HepG2 (cell line): ENCODE measurements at regions not wholly inside any gene's neighbourhood (a gene's known extent, or its start where the extent isn't known, plus 50 kb on each side); places are given as distances from the start of the nearest gene placed in this dataset.

Experiments
- ATAC-seq: fragments of 200-7000 bp; cut with Tn5 transposase; 3 replicates; pipeline ENCODE4 v1.9.1; 2020; ENCODE audit warnings: mild to moderate bottlenecking, moderate library complexity
- BruUV-seq: library from RNA; stranded (reverse); fragments of 400-500 nt; replicated peaks from 2 replicates; lab custom pipeline; 2021; lab: Mats Ljungman, UMichigan
- CTCF ChIA-PET: fragments of 300-600 bp; formaldehyde crosslinking; extraction: SDS; loops from one replicate; lab custom pipeline; 2021; ENCODE audit warnings: low total read pairs, inconsistent platforms, low intra/inter-chr PET ratio; lab: Yijun Ruan, JAX
- POLR2A ChIA-PET: fragments of 350-600 bp; sonication (Branson Sonifier 250); formaldehyde crosslinking; loops from one replicate; lab custom pipeline; 2020; ENCODE audit warnings: antibody characterized with exemption, inconsistent platforms; lab: Yijun Ruan, JAX
- DNase-seq: peaks from one replicate; pipeline ENCODE4 v3.0.0-alpha.2; 2015; ENCODE audit warnings: low spot score
- FAIRE-seq: peaks from 3 replicates; lab custom pipeline; 2011; peaks lifted over from hg19 to GRCh38; lab: Jason Lieb, UNC
- H2AFZ ChIP-seq: one replicate; pipeline ENCODE4 v1.6.1; 2011; ENCODE audit warnings: low read length, inconsistent platforms
- H3K27ac ChIP-seq: fragments of 300-600 bp; 3 replicates; pipeline ENCODE4 v1.8.0; 2011; ENCODE audit warnings: mixed run types, mild to moderate bottlenecking, mixed read lengths, low read length, inconsistent platforms; ENCODE audit not compliant: insufficient read depth; ENCODE audit errors: extremely low read length
- H3K27me3 ChIP-seq, 2 experiments: fragments of 200-600 bp in 1 of 2; 2 replicates in 1 of 2; 3 replicates in 1 of 2; pipeline versions ENCODE4 v1.6.0 to v1.8.0; 2011; ENCODE audit warnings: low read length in 2 of 2, mild to moderate bottlenecking in 2 of 2, moderate library complexity in 2 of 2, inconsistent platforms in 1 of 2; ENCODE audit not compliant: insufficient read depth in 2 of 2, control insufficient read depth in 1 of 2
- H3K36me3 ChIP-seq, 2 experiments: fragments of 200-600 bp in 1 of 2; replicated peaks in 1 of 2; 2 replicates in 1 of 2; 3 replicates in 1 of 2; pipeline versions ENCODE4 v1.5.1 to v1.8.0; 2011; ENCODE audit warnings: low read length in 2 of 2, inconsistent platforms in 1 of 2; ENCODE audit not compliant: insufficient read depth in 2 of 2, control insufficient read depth in 1 of 2
- H3K4me1 ChIP-seq: 2 replicates; pipeline ENCODE4 v1.5.1; 2012; ENCODE audit warnings: low read length, inconsistent platforms; ENCODE audit not compliant: insufficient read depth
- H3K4me2 ChIP-seq: 2 replicates; pipeline ENCODE4 v1.6.0; 2011; ENCODE audit warnings: low read depth, low read length, inconsistent platforms
- H3K4me3 ChIP-seq, 3 experiments: fragments of 200-600 bp in 1 of 3; sonication (generic), shearing (Covaris generic) in 1 of 3; replicated peaks in 1 of 3; 2 replicates each; pipeline ENCODE4 v1.5.1; 2011 to 2016; ENCODE audit warnings: low read length in 3 of 3, inconsistent platforms in 2 of 3, low read depth in 2 of 3, mild to moderate bottlenecking in 2 of 3, control low read depth in 1 of 3, mixed read lengths in 1 of 3; ENCODE audit not compliant: insufficient read depth in 1 of 3
- H3K79me2 ChIP-seq: one replicate; pipeline ENCODE4 v1.6.1; 2011; ENCODE audit warnings: low read length, inconsistent platforms; ENCODE audit not compliant: insufficient read depth
- H3K9ac ChIP-seq: 2 replicates; pipeline ENCODE4 v1.6.0; 2011; ENCODE audit warnings: mild to moderate bottlenecking, low read depth, low read length, inconsistent platforms; ENCODE audit not compliant: insufficient read depth
- H3K9me3 ChIP-seq: 2 replicates; pipeline ENCODE4 v1.5.1; 2012; ENCODE audit warnings: mild to moderate bottlenecking, low read length
- H4K20me1 ChIP-seq: 2 replicates; pipeline ENCODE4 v1.6.0; 2011; ENCODE audit warnings: inconsistent platforms, mild to moderate bottlenecking, low read length, moderate library complexity; ENCODE audit not compliant: insufficient read depth
- CC2D1A ChIP-seq: sonication (generic); formaldehyde crosslinking; IDR thresholded peaks from 2 replicates; pipeline ENCODE4 v1.8.1; 2023; ENCODE audit warnings: mild to moderate bottlenecking, missing genetic modification reagents
- CHD4 ChIP-seq: fragments of 200-600 bp; sonication (generic); IDR thresholded peaks from 2 replicates; pipeline ENCODE4 v1.7.0; 2017; ENCODE audit warnings: mild to moderate bottlenecking, low read length, borderline replicate concordance
- DNMT3B ChIP-seq: conservative IDR thresholded peaks from 2 replicates; pipeline ENCODE4 v1.6.1; 2016; ENCODE audit warnings: missing biosample characterization, control low read depth
- EED ChIP-seq: sonication (generic); formaldehyde crosslinking; IDR thresholded peaks from 2 replicates; pipeline ENCODE4 v1.5.0; 2020; ENCODE audit warnings: mild to moderate bottlenecking, missing genetic modification reagents
- FIP1L1 ChIP-seq: fragments of 200-400 bp; formaldehyde crosslinking; IDR thresholded peaks from 2 replicates; pipeline ENCODE4 v1.6.1; 2018; ENCODE audit warnings: low read depth, mild to moderate bottlenecking, low read length, moderate library complexity, borderline replicate concordance; ENCODE audit not compliant: insufficient read depth
- HMGA1 ChIP-seq: sonication (generic); formaldehyde crosslinking; conservative IDR thresholded peaks from 2 replicates; pipeline ENCODE4 v1.4.0; 2020; ENCODE audit warnings: missing genetic modification reagents
- KDM3A ChIP-seq: IDR thresholded peaks from 2 replicates; pipeline ENCODE4 v1.6.1; 2018; ENCODE audit warnings: low read depth, missing compliant biosample characterization
- KLF15 ChIP-seq: sonication (generic); formaldehyde crosslinking; IDR thresholded peaks from 2 replicates; pipeline ENCODE4 v1.8.1; 2023; ENCODE audit warnings: borderline replicate concordance, mild to moderate bottlenecking, inconsistent platforms, missing genetic modification reagents, mixed read lengths
- NCOA1 ChIP-seq: sonication (generic); formaldehyde crosslinking; IDR thresholded peaks from 2 replicates; pipeline ENCODE4 v1.9.0; 2021; ENCODE audit warnings: missing genetic modification reagents
- POLR2AphosphoS2 ChIP-seq: IDR thresholded peaks from 2 replicates; pipeline ENCODE4 v1.6.1; 2011; ENCODE audit warnings: low read depth, low read length, improper control_type of control experiment
- REXO4 ChIP-seq: sonication (generic); formaldehyde crosslinking; IDR thresholded peaks from 2 replicates; pipeline ENCODE4 v1.8.0; 2022; ENCODE audit warnings: missing genetic modification reagents, mild to moderate bottlenecking, borderline replicate concordance
- YEATS4 ChIP-seq: sonication (generic); formaldehyde crosslinking; IDR thresholded peaks from 2 replicates; pipeline ENCODE4 v1.4.0; 2020; ENCODE audit warnings: missing genetic modification reagents, borderline replicate concordance
- ZBTB42 ChIP-seq: sonication (generic); formaldehyde crosslinking; IDR thresholded peaks from 2 replicates; pipeline ENCODE4 v1.5.0; 2020; ENCODE audit warnings: mild to moderate bottlenecking, missing genetic modification reagents
- ZNF101 ChIP-seq: sonication (generic); formaldehyde crosslinking; IDR thresholded peaks from 2 replicates; pipeline ENCODE4 v1.4.0; 2020; ENCODE audit warnings: mild to moderate bottlenecking, low read depth, missing genetic modification reagents, borderline replicate concordance
- ZNF232 ChIP-seq: sonication (generic); formaldehyde crosslinking; IDR thresholded peaks from 2 replicates; pipeline ENCODE4 v1.4.0; 2020; ENCODE audit warnings: missing genetic modification reagents, borderline replicate concordance
- ZNF292 ChIP-seq: sonication (generic); formaldehyde crosslinking; IDR thresholded peaks from 2 replicates; pipeline ENCODE4 v1.8.1; 2022; ENCODE audit warnings: mild to moderate bottlenecking, low read depth, missing genetic modification reagents, borderline replicate concordance
- ZNF317 ChIP-seq: sonication (generic); formaldehyde crosslinking; IDR thresholded peaks from 2 replicates; pipeline ENCODE4 v1.5.0; 2020; ENCODE audit warnings: mild to moderate bottlenecking, missing genetic modification reagents
- ZNF615 ChIP-seq: sonication (generic); formaldehyde crosslinking; IDR thresholded peaks from 2 replicates; pipeline ENCODE4 v1.5.0; 2020; ENCODE audit warnings: mild to moderate bottlenecking, missing genetic modification reagents, borderline replicate concordance
- ZNF816 ChIP-seq: sonication (generic); formaldehyde crosslinking; IDR thresholded peaks from 2 replicates; pipeline ENCODE4 v1.8.0; 2022; ENCODE audit warnings: missing genetic modification reagents, mild to moderate bottlenecking, borderline replicate concordance
- ZZZ3 ChIP-seq: sonication (generic); formaldehyde crosslinking; IDR thresholded peaks from 2 replicates; pipeline ENCODE4 v1.4.0; 2020; ENCODE audit warnings: missing genetic modification reagents, mild to moderate bottlenecking, borderline replicate concordance
- WGBS: methylation state at CpG from one replicate; pipeline ENCODE4 v1.1.6; 2017; ENCODE audit warnings: low lambda C conversion rate; 5-methylcytosine and 5-hydroxymethylcytosine counted together
- in situ Hi-C: cut with HindIII; loops from 2 replicates; pipeline ENCODE4 v1.10.0; 2017; ENCODE audit warnings: low pct_unique_long_range_greater_than_20kb; ENCODE audit not compliant: extremely low pct_ligation_motif_present
- intact Hi-C: fragments of 100-400 bp; cut with micrococcal nuclease; formaldehyde crosslinking; loops from one replicate; pipeline ENCODE4 v1.10.0; 2022; ENCODE audit not compliant: unreplicated experiment
- TF ChIP-seq, protein P1 (sequence below): sonication (generic); formaldehyde crosslinking; IDR thresholded peaks from 2 replicates; pipeline ENCODE4 v1.5.1; 2020; ENCODE audit warnings: mild to moderate bottlenecking, missing genetic modification reagents, borderline replicate concordance
- TF ChIP-seq, protein P2 (sequence below): sonication (generic); formaldehyde crosslinking; IDR thresholded peaks from 2 replicates; pipeline ENCODE4 v1.5.0; 2020; ENCODE audit warnings: mild to moderate bottlenecking, missing genetic modification reagents

DNA sequence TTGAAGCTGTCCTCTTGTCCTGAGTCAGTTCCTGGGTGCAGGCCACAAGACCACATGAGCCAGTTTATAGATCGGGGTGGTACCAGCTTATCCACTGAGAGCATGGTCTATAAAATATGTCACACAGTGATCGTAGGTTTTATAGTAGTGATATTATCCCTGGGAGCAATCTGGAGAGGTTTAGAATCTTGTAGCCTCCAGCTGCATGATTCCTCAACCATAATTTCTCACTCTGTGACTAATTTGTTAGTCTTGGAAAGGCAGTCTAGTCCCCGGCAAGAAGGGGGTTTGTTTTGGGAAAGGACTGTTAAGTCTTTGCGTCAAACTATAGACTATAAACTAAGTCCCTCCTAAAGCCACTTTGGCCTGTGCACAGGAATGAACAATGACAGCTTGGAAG, 693.0 kb upstream of the CADM2 start (continued):
- TF ChIP-seq ZBTB42 (CRISPR knock-in tag) (no peak), CC2D1A (CRISPR knock-in tag) (no peak), FIP1L1 (no peak)

DNA sequence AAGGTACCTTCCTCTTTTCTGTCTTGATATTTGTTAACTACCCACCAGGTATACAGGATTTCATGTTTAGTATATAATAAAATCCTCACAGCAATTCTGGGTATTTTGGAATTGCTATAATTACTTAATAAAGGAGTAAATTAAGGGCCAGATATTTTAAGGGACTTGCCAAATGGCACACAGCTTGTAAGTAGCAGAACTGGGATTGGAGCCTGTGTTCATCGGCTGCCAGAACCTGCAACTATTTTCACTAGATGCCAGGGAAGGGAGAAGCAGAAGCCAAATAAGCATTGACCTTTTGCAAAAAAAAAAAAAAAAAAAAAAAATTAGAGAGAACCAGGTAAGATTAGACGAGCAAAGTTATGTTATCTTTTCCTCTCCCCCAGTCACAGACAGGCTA, 683.3 kb upstream of the CADM2 start:
- Histone ChIP-seq H4K20me1 (no peaks in the 10 kb centered on the region), H2AFZ (no peak overlapping the region), H3K27me3 (no peaks in the 10 kb centered on the region), H3K4me2 (no peak overlapping the region), H3K36me3 (no peaks in the 10 kb centered on the region), H3K4me1 (no peaks in the 10 kb centered on the region), H3K79me2 (no peaks in the 10 kb centered on the region), H3K27ac (no peak overlapping the region), H3K4me3 (no peak overlapping the region), H3K9ac (no peak overlapping the region), H3K9me3 (no peaks in the 10 kb centered on the region)
- FAIRE-seq, result no peak
- intact Hi-C loops, result no loop called here
- CTCF ChIA-PET, result no interaction called here
- in situ Hi-C loops, result no loop called here
- ATAC-seq, result no peak
- WGBS, result 26% methylated on average over 2 of the region's 2 CpGs
- no TSS peak for BruUV-seq
- POLR2A ChIA-PET, result no interaction called here
- no peak for DNase-seq
- no peak for TF ChIP-seq EED (CRISPR knock-in tag)
- no peak for TF ChIP-seq CHD4
- no peak for TF ChIP-seq ZNF101 (CRISPR knock-in tag)
- no peak for TF ChIP-seq POLR2AphosphoS2
- TF ChIP-seq DNMT3B (CRISPR knock-in tag), result no peak
- TF ChIP-seq, protein P1, sequence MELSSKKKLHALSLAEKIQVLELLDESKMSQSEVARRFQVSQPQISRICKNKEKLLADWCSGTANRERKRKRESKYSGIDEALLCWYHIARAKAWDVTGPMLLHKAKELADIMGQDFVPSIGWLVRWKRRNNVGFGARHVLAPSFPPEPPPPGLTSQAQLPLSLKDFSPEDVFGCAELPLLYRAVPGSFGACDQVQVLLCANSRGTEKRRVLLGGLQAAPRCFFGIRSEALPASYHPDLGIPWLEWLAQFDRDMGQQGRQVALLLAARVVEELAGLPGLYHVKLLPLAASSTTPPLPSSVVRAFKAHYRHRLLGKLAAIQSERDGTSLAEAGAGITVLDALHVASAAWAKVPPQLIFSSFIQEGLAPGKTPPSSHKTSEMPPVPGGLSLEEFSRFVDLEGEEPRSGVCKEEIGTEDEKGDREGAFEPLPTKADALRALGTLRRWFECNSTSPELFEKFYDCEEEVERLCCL (CRISPR knock-in tag), result no peak
- no peak for TF ChIP-seq ZNF232
- TF ChIP-seq ZNF816 (CRISPR knock-in tag), result no peak
- no peak for TF ChIP-seq YEATS4 (CRISPR knock-in tag)
- no peak for TF ChIP-seq FIP1L1
- TF ChIP-seq, protein P2, sequence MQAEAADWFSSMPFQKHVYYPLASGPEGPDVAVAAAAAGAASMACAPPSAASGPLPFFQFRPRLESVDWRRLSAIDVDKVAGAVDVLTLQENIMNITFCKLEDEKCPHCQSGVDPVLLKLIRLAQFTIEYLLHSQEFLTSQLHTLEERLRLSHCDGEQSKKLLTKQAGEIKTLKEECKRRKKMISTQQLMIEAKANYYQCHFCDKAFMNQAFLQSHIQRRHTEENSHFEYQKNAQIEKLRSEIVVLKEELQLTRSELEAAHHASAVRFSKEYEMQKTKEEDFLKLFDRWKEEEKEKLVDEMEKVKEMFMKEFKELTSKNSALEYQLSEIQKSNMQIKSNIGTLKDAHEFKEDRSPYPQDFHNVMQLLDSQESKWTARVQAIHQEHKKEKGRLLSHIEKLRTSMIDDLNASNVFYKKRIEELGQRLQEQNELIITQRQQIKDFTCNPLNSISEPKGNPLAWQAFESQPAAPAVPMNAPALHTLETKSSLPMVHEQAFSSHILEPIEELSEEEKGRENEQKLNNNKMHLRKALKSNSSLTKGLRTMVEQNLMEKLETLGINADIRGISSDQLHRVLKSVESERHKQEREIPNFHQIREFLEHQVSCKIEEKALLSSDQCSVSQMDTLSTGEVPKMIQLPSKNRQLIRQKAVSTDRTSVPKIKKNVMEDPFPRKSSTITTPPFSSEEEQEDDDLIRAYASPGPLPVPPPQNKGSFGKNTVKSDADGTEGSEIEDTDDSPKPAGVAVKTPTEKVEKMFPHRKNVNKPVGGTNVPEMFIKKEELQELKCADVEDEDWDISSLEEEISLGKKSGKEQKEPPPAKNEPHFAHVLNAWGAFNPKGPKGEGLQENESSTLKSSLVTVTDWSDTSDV (CRISPR knock-in tag), result no peak
- no peak for TF ChIP-seq NCOA1 (CRISPR knock-in tag)
- TF ChIP-seq HMGA1, result no peak
- TF ChIP-seq ZZZ3 (CRISPR knock-in tag), result no peak
- TF ChIP-seq REXO4, result no peak
- no peak for TF ChIP-seq KDM3A (CRISPR knock-in tag)
- TF ChIP-seq ZNF292, result no peak
- TF ChIP-seq ZNF317 (CRISPR knock-in tag), result no peak
- TF ChIP-seq KLF15 (CRISPR knock-in tag), result no peak
- no peak for TF ChIP-seq ZNF615 (CRISPR knock-in tag)
